IMR-90 (cell line): ENCODE measurements at regions not wholly inside any gene's neighbourhood (a gene's known extent, or its start where the extent isn't known, plus 50 kb on each side); places are given as distances from the start of the nearest gene placed in this dataset.

Experiments
- ATAC-seq: fragments of 200-7000 bp; cut with Tn5 transposase; 2 replicates; pipeline ENCODE4 v1.9.1; 2020; ENCODE audit warnings: low read depth, mild to moderate bottlenecking, moderate library complexity
- BruUV-seq: library from RNA; stranded (reverse); fragments of 400-500 nt; replicated peaks from 2 replicates; lab custom pipeline; 2021; lab: Mats Ljungman, UMichigan
- CTCF ChIA-PET: fragments of 300-600 bp; formaldehyde crosslinking; extraction: SDS; loops from one replicate; lab custom pipeline; 2021; ENCODE audit warnings: antibody characterized with exemption; lab: Yijun Ruan, JAX
- POLR2A ChIA-PET: fragments of 300-600 bp; sonication (Branson Sonifier 250); formaldehyde crosslinking; loops from one replicate; lab custom pipeline; 2022; ENCODE audit warnings: antibody characterized with exemption; ENCODE audit not compliant: unreplicated experiment; lab: Charles Lee
- DNase-seq: peaks from one replicate; pipeline ENCODE4 v3.0.0; 2013
- H2AFZ ChIP-seq: replicated peaks from 2 replicates; pipeline ENCODE3; 2013; ENCODE audit warnings: low read length, mild to moderate bottlenecking; ENCODE audit not compliant: poor library complexity
- H2AK5ac ChIP-seq: 2 replicates; pipeline ENCODE4 v1.6.1; 2013; ENCODE audit warnings: low read depth, low read length, inconsistent platforms
- H2AK9ac ChIP-seq: replicated peaks from 2 replicates; pipeline ENCODE3; 2013; ENCODE audit warnings: mild to moderate bottlenecking, low read depth, low read length, moderate library complexity; ENCODE audit not compliant: poor library complexity
- H2BK120ac ChIP-seq: 2 replicates; pipeline ENCODE4 v1.6.1; 2013; ENCODE audit warnings: low read depth, low read length, inconsistent platforms
- H2BK15ac ChIP-seq: 3 replicates; pipeline ENCODE4 v1.6.1; 2013; ENCODE audit warnings: low read depth, low read length, inconsistent platforms
- H2BK20ac ChIP-seq: 2 replicates; pipeline ENCODE4 v1.6.1; 2013; ENCODE audit warnings: low read depth, mild to moderate bottlenecking, inconsistent platforms, low read length, moderate library complexity
- H2BK5ac ChIP-seq: 2 replicates; pipeline ENCODE4 v1.6.1; 2013; ENCODE audit warnings: mild to moderate bottlenecking, low read depth, low read length, inconsistent platforms; ENCODE audit not compliant: poor library complexity, severe bottlenecking
- H3K14ac ChIP-seq: replicated peaks from 2 replicates; pipeline ENCODE4 v1.6.1; 2013; ENCODE audit warnings: low read depth, low read length, inconsistent platforms
- H3K18ac ChIP-seq: 2 replicates; pipeline ENCODE4 v1.6.1; 2013; ENCODE audit warnings: low read depth, low read length, control low read depth
- H3K23ac ChIP-seq: 2 replicates; pipeline ENCODE4 v1.6.1; 2013; ENCODE audit warnings: low read depth, low read length, inconsistent platforms
- H3K27ac ChIP-seq: 2 replicates; pipeline ENCODE4 v1.5.1; 2013; ENCODE audit warnings: mild to moderate bottlenecking, control low read depth, low read length; ENCODE audit not compliant: insufficient read depth
- H3K27me3 ChIP-seq: 2 replicates; pipeline ENCODE4 v1.6.1; 2013; ENCODE audit warnings: low read length; ENCODE audit not compliant: control insufficient read depth, insufficient read depth
- H3K36me3 ChIP-seq: 2 replicates; pipeline ENCODE4 v1.6.1; 2013; ENCODE audit warnings: low read length, mixed read lengths; ENCODE audit not compliant: control insufficient read depth, insufficient read depth
- H3K4ac ChIP-seq: 2 replicates; pipeline ENCODE4 v1.6.1; 2013; ENCODE audit warnings: low read depth, low read length, inconsistent platforms
- H3K4me1 ChIP-seq: 2 replicates; pipeline ENCODE4 v1.6.1; 2013; ENCODE audit warnings: low read length, mixed read lengths; ENCODE audit not compliant: control insufficient read depth, insufficient read depth
- H3K4me2 ChIP-seq: 2 replicates; pipeline ENCODE4 v1.6.1; 2013; ENCODE audit warnings: low read depth, mild to moderate bottlenecking, control low read depth, low read length, moderate library complexity
- H3K4me3 ChIP-seq: 2 replicates; pipeline ENCODE4 v1.5.1; 2013; ENCODE audit warnings: low read depth, mild to moderate bottlenecking, control low read depth, low read length, moderate library complexity; ENCODE audit not compliant: insufficient read depth
- H3K56ac ChIP-seq: 2 replicates; pipeline ENCODE4 v1.6.1; 2013; ENCODE audit warnings: low read length, inconsistent platforms; ENCODE audit not compliant: insufficient read depth; ENCODE audit errors: extremely low read depth
- H3K79me1 ChIP-seq, 2 experiments: 2 replicates each; pipeline ENCODE4 v1.6.1; 2013; ENCODE audit warnings: low read length in 2 of 2, inconsistent platforms in 1 of 2, low read depth in 1 of 2
- H3K9ac ChIP-seq: 2 replicates; pipeline ENCODE4 v1.6.1; 2013; ENCODE audit warnings: low read depth, low read length, control low read depth
- H3K9me1 ChIP-seq: 2 replicates; pipeline ENCODE4 v1.6.1; 2013; ENCODE audit warnings: low read length, inconsistent platforms; ENCODE audit not compliant: insufficient read depth
- H3K9me3 ChIP-seq: 2 replicates; pipeline ENCODE4 v1.6.1; 2013; ENCODE audit warnings: low read length; ENCODE audit not compliant: control insufficient read depth, insufficient read depth
- H4K20me1 ChIP-seq: 2 replicates; pipeline ENCODE4 v1.6.1; 2013; ENCODE audit warnings: low read length, inconsistent platforms; ENCODE audit not compliant: insufficient read depth
- H4K5ac ChIP-seq: 2 replicates; pipeline ENCODE4 v1.6.1; 2013; ENCODE audit warnings: mild to moderate bottlenecking, low read depth, low read length, control low read depth
- H4K8ac ChIP-seq, 2 experiments: 2 replicates each; pipeline ENCODE4 v1.6.1; 2013; ENCODE audit warnings: low read depth in 2 of 2, low read length in 2 of 2, control low read depth in 1 of 2, inconsistent platforms in 1 of 2
- H4K91ac ChIP-seq: 2 replicates; pipeline ENCODE4 v1.6.1; 2013; ENCODE audit warnings: low read depth, low read length, inconsistent platforms; ENCODE audit not compliant: insufficient read depth
- BHLHE40 ChIP-seq: fragments of 150-350 bp; IDR thresholded peaks from 2 replicates; pipeline ENCODE4 v1.6.1; 2016; ENCODE audit warnings: mild to moderate bottlenecking, low read depth, low read length
- CEBPB ChIP-seq: IDR thresholded peaks from 2 replicates; pipeline ENCODE4 v1.6.1; 2012; ENCODE audit warnings: low read depth, low read length, improper control_type of control experiment
- CHD1 ChIP-seq: IDR thresholded peaks from 2 replicates; pipeline ENCODE4 v1.6.1; 2012; ENCODE audit warnings: low read depth, low read length, improper control_type of control experiment
- CTCF ChIP-seq: conservative IDR thresholded peaks from 2 replicates; pipeline ENCODE4 v1.5.1; 2012; ENCODE audit warnings: mild to moderate bottlenecking, low read depth, low read length, improper control_type of control experiment
- FOS ChIP-seq: fragments of 150-350 bp; IDR thresholded peaks from 2 replicates; pipeline ENCODE4 v1.6.1; 2016; ENCODE audit warnings: low read depth, low read length
- MAFK ChIP-seq: IDR thresholded peaks from 2 replicates; pipeline ENCODE4 v1.6.1; 2012; ENCODE audit warnings: low read depth, low read length, improper control_type of control experiment
- MAZ ChIP-seq: IDR thresholded peaks from 2 replicates; pipeline ENCODE4 v1.6.1; 2012; ENCODE audit warnings: low read depth, mild to moderate bottlenecking, low read length, improper control_type of control experiment, moderate library complexity, borderline replicate concordance
- MXI1 ChIP-seq: IDR thresholded peaks from 2 replicates; pipeline ENCODE4 v1.6.1; 2012; ENCODE audit warnings: low read depth, mild to moderate bottlenecking, low read length, moderate library complexity, borderline replicate concordance
- POLR2A ChIP-seq: IDR thresholded peaks from 2 replicates; pipeline ENCODE4 v1.6.1; 2012; ENCODE audit warnings: mild to moderate bottlenecking, low read depth, low read length
- RAD21 ChIP-seq: IDR thresholded peaks from 2 replicates; pipeline ENCODE4 v1.6.1; 2012; ENCODE audit warnings: low read length, improper control_type of control experiment
- RCOR1 ChIP-seq: IDR thresholded peaks from 2 replicates; pipeline ENCODE4 v1.6.1; 2012; ENCODE audit warnings: mild to moderate bottlenecking, low read length, improper control_type of control experiment; ENCODE audit not compliant: insufficient replicate concordance
- RFX5 ChIP-seq: IDR thresholded peaks from 2 replicates; pipeline ENCODE4 v1.8.0; 2012; ENCODE audit warnings: low read depth, mild to moderate bottlenecking, low read length, moderate library complexity
- SMC3 ChIP-seq: fragments of 150-350 bp; IDR thresholded peaks from 2 replicates; pipeline ENCODE4 v1.6.1; 2016; ENCODE audit warnings: low read depth, mild to moderate bottlenecking, antibody characterized with exemption, low read length, moderate library complexity
- USF2 ChIP-seq: fragments of 150-350 bp; IDR thresholded peaks from 2 replicates; pipeline ENCODE4 v1.6.1; 2017; ENCODE audit warnings: mild to moderate bottlenecking, antibody characterized with exemption, low read length, low read depth
- WGBS, 2 experiments: methylation state at CpG; one replicate each; pipeline versions ENCODE4 v1.1.5 to v1.1.7; 2013; ENCODE audit warnings: missing lambda C conversion rate in 2 of 2; ENCODE audit not compliant: insufficient read length in 1 of 2; ENCODE audit errors: extremely low coverage in 2 of 2; 5-methylcytosine and 5-hydroxymethylcytosine counted together
- dilution Hi-C: fragments of 300-500 bp; cut with HindIII; formaldehyde crosslinking; loops from one replicate; pipeline ENCODE4 v1.14.3; 2018; ENCODE audit warnings: low sequenced_read_pairs; ENCODE audit not compliant: unreplicated experiment
- in situ Hi-C: fragments of 300-500 bp; cut with MboI; formaldehyde crosslinking; loops from 3 replicates; pipeline ENCODE4 v1.14.3; 2019; ENCODE audit warnings: low sequenced_read_pairs, inconsistent platforms, mixed read lengths
- intact Hi-C: fragments of 100-400 bp; cut with micrococcal nuclease; formaldehyde crosslinking; loops from 2 replicates; pipeline ENCODE4 v1.10.0; 2022
- TF ChIP-seq, protein P1 (sequence below): fragments of 150-350 bp; IDR thresholded peaks from 2 replicates; pipeline ENCODE4 v1.6.1; 2016; ENCODE audit warnings: low read depth, mild to moderate bottlenecking, low read length, moderate library complexity, borderline replicate concordance

- in situ Hi-C loops = no loop called here
These were observed 137.8 kb upstream of the CD180 start for GRCh38 chr5:67334373-67334772.

More at GRCh38 chr5:67334373-67334772, 137.8 kb upstream of the CD180 start:
- no peak overlapping the region for H4K8ac ChIP-seq
- no peak overlapping the region for H2BK5ac ChIP-seq
- H3K14ac ChIP-seq = no peak overlapping the region
- H3K23ac ChIP-seq = no peak overlapping the region
- H3K4ac ChIP-seq = no peak overlapping the region
- ChIA-PET CTCF (interaction anchor here (0.5 kb wide), 1 partner anchor 12 kb away, joined by 3 read pairs; no protein-coding TSS in a partner anchor), POLR2A (no interaction called here)
- H3K4me2 ChIP-seq = no peak overlapping the region
- H2AK5ac ChIP-seq = no peak overlapping the region
- H3K27ac ChIP-seq = no peak overlapping the region
- dilution Hi-C loops (no loop called here), intact Hi-C loops (no loop called here)
- DNase-seq (no peak), ATAC-seq (no peak)
- H4K5ac ChIP-seq = no peak overlapping the region
- no peaks in the 10 kb centered on the region for H3K27me3 ChIP-seq
- H3K4me1 ChIP-seq = no peaks in the 10 kb centered on the region
- H3K18ac ChIP-seq = no peak overlapping the region
- H2AFZ ChIP-seq = no peak overlapping the region
- no peak overlapping the region for H2BK15ac ChIP-seq
- no peak overlapping the region for H2BK120ac ChIP-seq
- no CpG with 5 or more reads among the region's 1 CpG for WGBS, 2 experiments
- H3K4me3 ChIP-seq = no peak overlapping the region
- H3K79me1 ChIP-seq = no peaks in the 10 kb centered on the region
- no peaks in the 10 kb centered on the region for H3K9me1 ChIP-seq
- no peak overlapping the region for H3K56ac ChIP-seq
- H4K20me1 ChIP-seq = no peaks in the 10 kb centered on the region
- H3K36me3 ChIP-seq = no peaks in the 10 kb centered on the region
- no peak overlapping the region for H4K91ac ChIP-seq
- no peak overlapping the region for H3K9ac ChIP-seq
- H2BK20ac ChIP-seq = no peak overlapping the region
- no peak overlapping the region for H2AK9ac ChIP-seq
- H3K9me3 ChIP-seq = no peaks in the 10 kb centered on the region
- TF ChIP-seq RCOR1 (no peak), SMC3 (no peak), RFX5 (no peak), BHLHE40 (no peak), MAZ (no peak), CTCF (no peak), CEBPB (no peak), USF2 (no peak), MXI1 (no peak), RAD21 (no peak), CHD1 (no peak), POLR2A (no peak), FOS (no peak), MAFK (no peak)
- TF ChIP-seq, protein P1, sequence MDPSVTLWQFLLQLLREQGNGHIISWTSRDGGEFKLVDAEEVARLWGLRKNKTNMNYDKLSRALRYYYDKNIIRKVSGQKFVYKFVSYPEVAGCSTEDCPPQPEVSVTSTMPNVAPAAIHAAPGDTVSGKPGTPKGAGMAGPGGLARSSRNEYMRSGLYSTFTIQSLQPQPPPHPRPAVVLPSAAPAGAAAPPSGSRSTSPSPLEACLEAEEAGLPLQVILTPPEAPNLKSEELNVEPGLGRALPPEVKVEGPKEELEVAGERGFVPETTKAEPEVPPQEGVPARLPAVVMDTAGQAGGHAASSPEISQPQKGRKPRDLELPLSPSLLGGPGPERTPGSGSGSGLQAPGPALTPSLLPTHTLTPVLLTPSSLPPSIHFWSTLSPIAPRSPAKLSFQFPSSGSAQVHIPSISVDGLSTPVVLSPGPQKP = no peak
- no TSS peak for BruUV-seq
